GM21390 (cell line): ENCODE measurements at regions not wholly inside any gene's neighbourhood (a gene's known extent, or its start where the extent isn't known, plus 50 kb on each side); places are given as distances from the start of the nearest gene placed in this dataset.

Experiments used
- ATAC-seq: cut with Tn5 transposase; IDR thresholded peaks from one replicate; pipeline ENCODE4 v1.9.1; 2021; ENCODE audit not compliant: unreplicated experiment

DNA sequence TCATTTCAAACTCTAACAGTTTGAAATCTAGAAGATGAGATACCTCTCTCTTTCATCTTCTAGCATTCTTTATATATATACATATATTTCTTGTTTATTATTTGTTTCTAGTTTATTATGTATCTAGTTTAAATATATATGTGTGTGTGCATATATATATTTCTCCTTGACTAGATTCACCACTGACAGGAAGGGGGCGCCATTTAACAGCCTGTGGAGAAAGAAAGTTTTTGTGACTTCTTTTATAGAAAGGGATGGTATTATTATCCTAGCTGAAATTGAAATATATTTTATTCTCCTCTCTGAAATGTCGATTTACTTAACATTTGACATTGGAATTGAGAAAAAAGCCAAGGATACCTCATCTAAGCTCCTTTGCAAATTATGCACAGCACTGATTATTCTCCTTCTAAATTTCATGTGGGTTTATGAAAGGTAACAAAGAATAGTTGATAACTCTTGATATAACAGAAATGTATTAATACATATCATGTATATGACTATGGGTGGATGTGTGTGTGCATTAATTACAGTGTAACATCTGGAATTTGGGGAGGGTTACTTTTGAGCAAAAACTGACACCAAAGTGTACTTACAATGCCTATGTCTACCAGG is 160.7 kb upstream of the NT5C1B start:
- peak; percentile 48 for ATAC-seq

GRCh38 chr2:18745431-18746272 is 156.3 kb upstream of the NT5C1B start:
- ATAC-seq, result no peak

DNA sequence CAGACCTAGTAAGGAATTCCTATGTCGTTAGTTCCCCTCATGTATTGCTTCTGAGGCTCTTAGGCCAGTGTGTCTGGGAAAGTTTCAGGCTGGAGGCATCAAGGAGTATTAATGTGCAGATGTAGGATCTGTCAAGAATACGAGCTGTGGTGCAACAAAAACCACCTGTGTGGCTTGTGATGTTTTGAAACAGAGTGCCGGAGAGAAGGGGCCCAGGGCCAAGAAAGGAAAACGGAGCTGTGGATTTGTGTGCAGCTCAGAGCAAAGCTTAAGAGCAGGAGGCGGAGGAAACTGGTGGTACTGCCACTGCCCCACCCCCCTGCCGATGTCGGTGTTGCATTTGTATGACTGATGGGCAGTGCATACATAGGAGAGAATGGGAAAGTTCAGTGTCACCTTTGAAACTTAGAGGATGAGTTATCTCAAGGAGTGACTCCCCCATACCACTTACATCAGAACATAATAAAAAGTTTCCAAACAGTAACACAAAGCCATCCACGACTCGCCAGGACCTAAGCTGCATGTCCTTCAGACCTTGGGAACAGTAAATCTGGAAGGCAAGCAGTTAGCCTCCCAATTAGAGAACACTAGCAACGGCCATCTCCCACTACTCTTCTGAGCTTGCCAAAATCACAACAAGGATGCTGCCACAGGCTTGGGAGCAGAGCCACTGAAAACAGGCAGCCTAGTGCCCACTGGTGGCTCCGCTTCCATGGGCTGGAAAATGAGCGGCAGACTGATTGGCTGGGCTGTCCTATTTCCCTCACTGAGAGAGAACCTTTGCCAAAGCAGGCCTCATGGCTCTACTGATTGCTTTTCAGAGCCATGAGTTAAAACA is 152.7 kb upstream of the NT5C1B start:
- ATAC-seq, result no peak

DNA sequence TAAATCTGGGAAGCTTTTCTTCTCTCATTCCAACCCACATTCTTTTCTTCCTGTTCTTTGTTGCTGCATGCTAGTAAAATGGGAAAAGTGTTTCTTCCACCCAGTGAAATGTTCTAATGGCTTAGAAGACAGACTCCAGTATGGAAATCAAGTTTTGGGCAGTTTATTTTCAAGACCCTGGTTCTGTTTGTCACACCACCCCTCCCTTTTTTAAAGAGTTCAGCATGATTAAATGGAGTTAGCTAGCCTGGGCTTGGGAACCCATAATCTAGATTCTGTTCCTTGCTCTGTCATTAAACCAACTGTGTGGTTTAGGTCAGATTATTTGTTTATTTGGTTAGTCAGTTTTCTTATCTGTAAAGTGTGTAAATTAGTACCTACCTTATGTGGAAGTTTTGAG is 151.8 kb upstream of the NT5C1B start:
- no peak for ATAC-seq

- ATAC-seq, result no peak
Observed at GRCh38 chr2:18740474-18740881, 151.1 kb upstream of the NT5C1B start.

DNA sequence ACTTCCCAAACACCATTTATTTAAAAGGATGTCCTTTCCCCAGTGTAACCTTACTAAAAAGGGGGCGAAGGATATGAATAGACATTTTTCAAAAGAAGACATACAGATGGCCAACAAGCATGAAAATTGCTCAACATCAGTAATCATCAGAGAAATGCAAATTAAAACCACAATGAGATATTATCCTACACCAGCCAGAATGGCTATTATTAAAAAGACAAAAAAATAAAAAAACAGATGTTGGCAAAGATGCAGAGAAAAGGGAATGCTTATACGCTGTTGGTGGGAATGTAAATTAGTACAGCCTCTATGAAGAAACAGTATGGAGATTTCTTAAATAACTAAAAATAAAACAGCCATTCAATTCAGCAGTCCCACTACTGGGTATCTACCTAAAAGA is 142.3 kb upstream of the NT5C1B start:
- no peak for ATAC-seq

GRCh38 chr2:18724371-18725145 is 135.2 kb upstream of the NT5C1B start:
- ATAC-seq, result no peak

- no peak for ATAC-seq
Observed at GRCh38 chr2:18723219-18723618, 133.8 kb upstream of the NT5C1B start.

DNA sequence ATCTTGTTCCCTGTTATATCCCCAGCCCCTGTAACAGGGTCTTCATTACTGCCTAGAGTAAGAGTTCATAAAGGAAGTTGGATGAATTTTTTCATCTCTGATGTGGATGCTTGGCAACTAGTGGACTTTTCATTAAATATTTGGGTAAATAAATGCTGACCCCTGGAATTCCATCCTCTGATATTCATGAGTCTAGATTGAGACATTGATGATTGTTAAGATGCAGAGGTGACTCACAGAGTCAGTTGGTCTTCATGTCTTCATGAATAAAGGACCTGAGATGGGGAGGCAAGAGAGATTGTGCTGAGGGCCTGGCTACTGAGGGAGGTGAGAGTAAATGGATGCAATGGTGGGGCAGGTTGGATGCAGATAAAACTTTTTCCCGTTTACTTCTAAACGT is 132.7 kb upstream of the NT5C1B start:
- ATAC-seq, result no peak

DNA sequence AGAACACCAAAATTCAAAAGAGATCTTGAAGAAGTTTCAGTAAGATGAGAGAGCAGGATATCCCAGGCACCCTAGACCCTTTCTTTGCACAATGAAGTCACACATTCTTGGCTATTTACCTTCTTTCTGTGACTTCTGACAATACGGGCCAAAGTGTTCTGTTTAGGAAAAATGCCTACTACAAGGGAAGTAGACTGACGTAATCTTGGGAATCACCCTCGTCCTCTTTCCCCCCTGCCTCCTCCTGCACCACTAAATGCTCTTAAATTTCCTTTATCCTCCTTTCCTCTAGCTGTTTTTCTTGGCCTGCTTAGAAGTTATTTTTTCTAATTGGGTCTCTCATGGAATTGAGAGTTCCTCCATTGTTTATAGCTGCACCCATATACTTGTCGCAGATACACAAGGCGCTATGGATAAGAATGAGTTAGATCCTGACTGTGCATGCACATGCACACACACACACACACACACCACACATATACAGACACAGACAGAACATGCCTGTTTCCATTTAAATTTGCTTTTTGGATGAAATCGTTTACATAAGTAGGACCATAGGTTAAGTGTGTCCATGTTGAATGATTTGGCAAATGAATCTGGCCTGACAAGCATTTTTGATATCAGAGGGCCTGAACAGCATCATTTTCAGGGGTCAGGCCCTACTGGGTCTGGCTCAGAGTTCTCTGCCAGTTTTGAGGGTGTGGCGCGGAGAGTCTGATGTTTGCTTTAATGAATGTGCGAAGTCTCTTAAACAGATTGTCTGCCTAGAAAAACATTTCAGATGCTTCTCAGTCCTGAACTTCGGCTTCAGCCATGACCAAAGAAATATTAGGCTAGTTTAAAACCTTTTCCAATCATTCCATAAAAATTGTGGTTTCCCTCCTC is 131.9 kb upstream of the NT5C1B start:
- ATAC-seq, result no peak

DNA sequence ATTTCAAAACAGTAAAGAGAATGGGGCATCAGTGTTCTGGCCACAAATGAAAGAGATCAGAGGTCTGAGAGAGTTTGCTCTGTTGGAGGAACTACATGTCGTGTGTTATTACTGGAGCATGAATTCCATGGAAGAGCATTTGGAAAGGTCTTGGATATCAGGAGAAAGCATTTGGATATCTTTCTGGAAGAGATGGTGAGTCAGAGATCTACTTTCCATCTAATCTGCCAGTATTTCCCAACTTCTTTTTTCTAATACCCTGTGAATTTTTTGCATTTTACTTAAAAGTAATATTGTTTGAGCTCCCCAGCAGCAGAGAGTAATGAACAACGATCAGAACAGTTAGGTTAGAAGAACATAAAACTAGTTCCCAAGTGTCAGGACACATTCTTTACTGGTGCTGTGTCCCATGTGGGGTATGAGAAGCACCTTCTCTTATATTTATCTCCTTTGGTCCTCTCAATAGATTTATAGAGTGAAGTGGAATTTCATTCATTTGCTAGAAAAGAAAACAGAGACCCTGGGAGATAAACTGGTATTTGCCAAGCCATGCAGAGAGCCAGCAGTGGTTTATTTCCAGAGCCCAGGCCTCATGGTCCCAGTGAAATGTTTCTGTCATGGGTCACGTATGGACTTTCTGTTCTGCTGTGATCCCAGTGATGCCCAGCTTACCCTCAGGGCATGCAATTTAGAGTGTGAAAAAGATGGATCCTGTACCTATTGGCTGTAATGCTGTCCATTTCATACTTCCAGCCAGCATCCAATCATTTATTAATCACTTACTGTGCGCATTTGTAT is 130.8 kb upstream of the NT5C1B start:
- no peak for ATAC-seq

GRCh38 chr2:18708203-18708715 is 118.9 kb upstream of the NT5C1B start:
- no peak for ATAC-seq

DNA sequence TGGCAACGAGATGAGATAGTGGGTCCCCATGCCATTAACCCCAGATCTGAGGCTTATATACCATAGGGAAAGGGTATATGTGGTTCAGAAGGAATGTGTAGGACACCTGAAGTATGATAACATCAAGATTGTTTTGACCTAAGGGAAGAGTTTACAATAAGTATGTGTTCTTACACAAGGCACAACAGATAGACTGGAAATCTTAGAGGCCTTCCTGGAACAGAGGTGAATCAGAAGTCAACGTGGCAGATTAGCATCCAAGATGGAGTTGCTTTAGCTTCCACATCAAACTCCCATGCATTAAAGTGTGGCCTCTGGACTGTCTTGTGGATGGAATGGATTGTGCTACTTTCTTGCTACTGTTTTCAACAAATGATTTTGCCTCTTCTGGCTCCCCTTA is 116.6 kb upstream of the NT5C1B start:
- ATAC-seq, result no peak

DNA sequence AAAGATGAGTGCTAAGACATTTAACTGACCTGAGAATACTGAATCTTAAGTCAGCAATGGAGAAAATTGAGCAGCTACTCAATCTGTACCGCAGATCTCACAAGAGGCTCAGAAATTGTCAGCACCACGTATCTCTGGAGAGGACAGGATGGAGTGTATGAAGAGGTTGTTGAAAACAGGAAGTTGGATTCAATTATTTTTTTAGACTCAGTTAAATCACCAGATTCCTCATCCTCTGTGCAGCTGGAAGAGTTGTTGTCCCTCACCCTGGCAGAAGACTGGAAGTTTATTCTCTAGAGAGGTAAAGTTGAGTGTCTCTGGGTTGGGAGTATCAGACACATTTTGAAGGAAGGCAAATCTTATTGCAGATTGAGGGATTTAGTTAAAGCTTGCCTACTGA is 114.9 kb upstream of the NT5C1B start:
- ATAC-seq, result no peak

GRCh38 chr2:18703555-18703954 is 114.2 kb upstream of the NT5C1B start:
- no peak for ATAC-seq

GRCh38 chr2:18701981-18702380 is 112.6 kb upstream of the NT5C1B start:
- no peak for ATAC-seq

- no peak for ATAC-seq
Observed at GRCh38 chr2:18701546-18701945, 112.2 kb upstream of the NT5C1B start.

- no peak for ATAC-seq
Observed at GRCh38 chr2:18690342-18690741, 101.0 kb upstream of the NT5C1B start.
